Activated CD8-positive, alpha-beta memory T cell treated with anti-CD3 and anti-CD28 coated beads, Interleukin-2, amount 50 U/mL, for 1 hour (primary cell): ENCODE measurements at regions not wholly inside any gene's neighbourhood (a gene's known extent, or its start where the extent isn't known, plus 50 kb on each side); places are given as distances from the start of the nearest gene placed in this dataset.

Source experiments
- DNase-seq: peaks from one replicate; pipeline ENCODE4 v3.0.0-alpha.2; 2020; ENCODE audit errors: extremely low read depth

DNA sequence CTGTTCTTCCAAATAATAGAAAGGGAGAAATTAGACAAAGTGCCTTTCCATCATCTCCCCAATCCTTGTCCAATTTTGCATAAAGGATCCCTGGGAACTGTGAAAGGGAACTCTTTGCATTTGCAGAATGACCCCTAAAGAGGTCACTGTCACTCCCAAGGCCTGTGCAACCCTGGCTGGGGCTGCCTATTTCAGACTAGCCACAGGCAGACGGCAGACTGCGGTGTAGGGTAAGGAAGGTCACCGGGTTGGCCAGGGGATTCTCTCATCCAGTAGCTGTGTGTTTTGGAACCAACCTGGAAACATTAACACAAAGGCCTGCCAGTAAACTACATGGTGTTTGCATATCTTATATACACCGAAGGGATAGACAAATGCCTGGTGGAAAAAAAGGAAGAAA lies 818.7 kb downstream of the BCL11A start:
- DNase-seq: no peak

DNA sequence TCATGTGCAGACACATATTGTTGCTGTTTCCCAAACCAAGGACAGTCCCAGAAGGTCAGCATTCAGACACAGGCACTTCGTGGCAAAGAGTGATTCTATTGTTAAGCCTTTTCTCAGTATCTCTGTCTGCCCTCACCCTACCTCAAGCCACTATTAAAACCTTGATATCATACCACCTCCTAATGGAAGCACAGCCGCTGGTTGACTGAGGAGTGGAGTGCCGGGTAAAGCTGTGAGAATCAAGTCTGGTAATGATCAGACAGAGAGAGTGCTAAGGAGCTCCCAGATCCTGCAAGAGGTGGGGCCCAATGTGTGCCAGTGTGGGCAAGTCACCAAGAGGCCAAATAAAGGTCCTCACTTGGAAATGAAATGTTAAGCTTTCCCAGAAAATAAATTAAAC lies 819.5 kb downstream of the BCL11A start:
- DNase-seq: no peak

GRCh38 chr2:59733567-59733930 lies 819.9 kb downstream of the BCL11A start:
- DNase-seq: no peak

- DNase-seq: no peak
These were observed 820.4 kb downstream of the BCL11A start for GRCh38 chr2:59732871-59733566.

- DNase-seq: no peak
These were observed 826.3 kb downstream of the BCL11A start for GRCh38 chr2:59727121-59727590.

DNA sequence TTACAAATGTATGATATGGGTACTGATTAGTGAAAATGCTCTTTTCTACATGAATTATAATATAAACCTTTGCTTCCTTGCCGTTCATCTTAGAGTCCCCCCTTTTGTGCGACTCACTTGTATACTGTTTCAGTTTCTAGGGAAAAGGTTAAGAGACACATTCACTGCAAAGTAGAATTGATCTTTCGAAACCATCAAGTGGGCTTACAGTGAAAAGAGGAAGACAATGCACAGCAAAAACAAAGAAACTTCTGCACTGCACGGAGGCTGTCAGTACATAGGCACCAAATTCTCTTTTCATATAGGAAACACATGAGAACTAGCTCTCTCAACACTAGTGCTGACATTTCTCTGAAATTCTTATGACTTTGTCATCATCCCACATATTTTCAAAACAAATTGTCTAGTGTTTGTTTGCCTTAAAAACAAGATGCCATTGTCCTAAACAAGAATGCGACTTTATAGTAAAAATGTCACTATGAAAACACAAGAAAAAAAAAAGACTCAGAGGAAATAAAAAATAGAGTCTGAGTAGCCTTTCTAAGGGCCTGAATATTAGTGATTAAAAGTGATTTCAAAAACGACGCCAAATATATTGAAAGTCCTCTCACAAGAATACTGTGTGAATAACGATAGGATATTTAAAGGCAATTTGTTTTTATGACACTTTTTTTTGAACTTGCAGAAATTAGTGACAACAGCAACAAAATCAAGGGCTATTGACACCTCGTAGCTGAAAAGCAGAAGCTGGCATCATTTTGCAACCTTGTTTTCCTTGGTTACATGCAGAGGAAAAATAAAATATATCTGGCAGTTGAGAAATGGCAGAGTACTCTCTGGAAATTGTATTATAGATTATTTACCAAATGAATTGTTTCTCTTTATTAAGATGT lies 827.0 kb downstream of the BCL11A start:
- no peak for DNase-seq

- no peak for DNase-seq
These were observed 828.7 kb downstream of the BCL11A start for GRCh38 chr2:59724746-59725145.

DNA sequence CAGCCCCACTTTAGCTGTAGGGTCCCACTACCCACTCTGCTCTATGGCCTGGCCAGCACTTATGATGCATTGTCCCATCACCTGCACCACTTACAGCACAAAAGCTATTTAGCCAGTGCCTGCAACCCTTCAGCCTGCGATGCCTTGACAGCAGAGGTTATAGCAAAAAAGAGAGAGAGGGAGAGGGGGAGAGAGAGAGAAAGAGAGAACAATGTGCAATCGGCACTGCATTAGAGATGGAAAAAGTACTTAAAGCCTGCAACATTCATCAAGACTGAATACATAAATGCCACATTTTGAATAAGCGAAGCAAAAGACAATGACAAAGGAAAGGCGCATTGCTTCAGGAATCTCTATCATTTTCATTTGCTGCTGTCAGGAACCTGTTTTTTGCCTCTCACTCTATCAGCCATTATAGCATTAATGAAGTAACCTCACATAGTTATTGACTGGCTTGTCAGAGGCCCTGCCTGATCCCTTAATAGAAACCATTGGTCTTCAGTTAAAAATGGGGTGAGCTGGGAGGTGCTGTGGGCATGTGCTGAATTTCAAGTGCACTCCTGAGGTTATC lies 833.1 kb downstream of the BCL11A start:
- no peak for DNase-seq

DNA sequence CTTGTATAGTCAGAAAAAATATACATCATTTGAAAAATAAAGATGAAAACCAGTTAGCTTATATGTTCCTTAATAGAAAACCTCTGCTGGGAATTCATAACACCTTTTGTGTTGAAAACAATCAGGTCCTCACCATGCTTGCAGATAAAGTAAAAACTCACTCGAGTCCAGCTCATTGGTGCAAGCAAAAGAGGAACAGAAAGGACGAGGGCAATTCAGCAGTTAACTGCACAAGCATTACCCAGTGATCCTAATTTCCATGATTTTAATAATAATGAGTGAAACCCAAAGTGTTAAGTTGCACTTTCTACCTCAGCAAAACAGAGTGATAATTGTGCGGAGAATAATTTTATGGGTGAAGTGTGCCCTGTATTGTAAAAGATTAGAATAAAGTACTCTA lies 839.9 kb downstream of the BCL11A start:
- no peak for DNase-seq

DNA sequence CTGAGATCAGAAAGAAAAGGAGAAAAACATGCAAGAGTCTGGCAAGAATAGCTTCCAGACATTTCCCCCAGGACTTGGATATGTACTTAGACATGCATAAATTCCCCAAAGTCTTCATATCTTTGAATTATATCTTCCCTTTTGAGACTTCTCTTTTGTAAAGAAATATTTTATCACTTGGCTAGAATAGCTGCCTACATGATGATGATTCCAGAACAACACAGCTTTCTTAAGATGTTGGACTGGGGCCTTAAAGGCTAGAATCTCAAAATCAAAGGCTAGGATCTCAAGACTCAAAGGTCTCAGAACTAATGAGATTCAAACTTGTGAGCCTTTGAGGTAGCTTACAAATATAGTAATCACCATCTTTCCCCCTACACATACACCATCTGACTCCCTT lies 842.3 kb downstream of the BCL11A start:
- no peak for DNase-seq

DNA sequence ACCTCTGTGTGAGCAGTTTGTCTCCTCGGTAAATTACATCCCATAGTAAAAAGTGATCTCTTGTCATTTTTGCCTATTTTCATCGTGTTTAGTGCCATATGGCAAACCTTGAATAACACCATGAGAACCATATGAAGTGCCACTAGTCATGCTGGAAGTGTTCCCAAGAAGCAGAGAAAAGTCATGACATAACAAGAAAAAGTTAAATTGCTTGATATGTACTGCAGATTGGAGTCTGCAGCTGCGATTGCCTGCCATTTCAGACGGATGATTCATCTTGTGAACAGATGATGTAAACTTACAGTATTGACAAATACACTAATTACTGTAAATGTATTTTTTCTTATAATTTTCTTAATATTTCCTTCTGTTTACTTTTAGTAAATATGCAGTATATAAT lies 846.7 kb downstream of the BCL11A start:
- DNase-seq: no peak

- DNase-seq: no peak
These were observed 849.7 kb downstream of the BCL11A start for GRCh38 chr2:59703796-59704195.

GRCh38 chr2:59702026-59702425 lies 851.4 kb downstream of the BCL11A start:
- DNase-seq: no peak

- no peak for DNase-seq
These were observed 852.0 kb downstream of the BCL11A start for GRCh38 chr2:59701271-59701994.

- DNase-seq: no peak
These were observed 859.3 kb downstream of the BCL11A start for GRCh38 chr2:59694176-59694575.

DNA sequence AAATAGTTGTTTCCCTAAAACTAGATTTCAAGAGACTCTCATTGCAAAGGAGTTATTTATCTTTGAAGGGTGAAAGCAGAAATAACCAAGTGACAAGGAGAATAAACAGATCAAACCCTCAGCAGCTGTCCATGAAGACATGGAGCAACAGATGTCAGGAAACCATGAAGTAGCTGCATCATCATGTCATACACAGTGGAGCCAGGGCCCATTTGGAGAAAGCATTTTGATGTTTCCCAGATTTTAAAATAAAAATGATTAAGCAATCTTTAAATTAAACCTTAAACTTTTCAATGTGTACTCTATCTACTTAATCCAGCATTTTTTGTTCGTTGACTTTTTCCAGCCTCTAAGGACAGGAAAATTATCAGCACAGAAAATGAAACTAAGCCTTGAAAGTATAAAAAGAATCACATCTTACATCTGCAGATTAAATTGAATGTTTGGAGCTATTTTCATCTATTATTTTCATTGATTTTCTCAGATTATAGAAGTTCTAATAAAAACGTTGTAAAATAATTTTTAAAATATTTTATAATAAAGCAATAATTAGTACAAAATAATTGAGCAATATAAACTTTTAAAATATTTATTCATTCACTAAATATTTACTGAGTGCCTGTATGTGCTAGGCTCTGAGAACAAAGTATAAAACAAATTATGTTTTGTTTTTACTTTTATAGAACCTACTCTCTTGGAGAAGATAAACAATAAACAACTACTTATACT lies 860.1 kb downstream of the BCL11A start:
- no peak for DNase-seq

DNA sequence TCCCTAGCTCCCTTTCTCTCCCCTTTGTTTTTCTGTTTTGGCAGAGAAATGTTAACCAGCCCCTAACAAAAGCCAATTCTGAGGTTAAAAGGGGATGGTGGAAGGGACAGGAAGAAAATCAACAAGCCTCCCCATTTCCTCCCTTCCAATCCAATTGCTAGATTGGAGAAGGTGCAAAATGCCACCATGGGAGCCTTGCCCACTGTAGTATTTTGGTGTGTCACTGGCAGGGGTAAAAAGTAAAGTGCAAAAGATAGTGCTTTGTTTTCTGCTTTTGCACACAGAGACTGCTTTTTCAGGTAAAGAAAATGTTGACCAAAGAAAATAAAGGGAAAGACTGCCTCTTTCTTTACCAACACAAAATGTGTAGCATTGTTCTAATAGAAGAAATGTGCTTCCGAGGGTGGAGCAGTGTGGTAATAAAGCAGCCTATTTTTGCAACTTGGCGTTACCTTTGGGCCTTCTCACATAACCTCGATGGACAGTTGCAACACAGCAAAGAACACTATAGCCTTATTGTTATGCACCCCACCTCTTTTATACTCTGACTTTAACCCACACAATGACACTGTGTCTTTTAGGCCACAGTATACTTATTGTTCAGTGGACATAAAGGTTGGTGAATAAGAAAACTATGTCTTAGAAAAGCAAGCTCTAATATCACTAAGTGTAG lies 861.8 kb downstream of the BCL11A start:
- DNase-seq: no peak

GRCh38 chr2:59690849-59691248 lies 862.6 kb downstream of the BCL11A start:
- DNase-seq: no peak

DNA sequence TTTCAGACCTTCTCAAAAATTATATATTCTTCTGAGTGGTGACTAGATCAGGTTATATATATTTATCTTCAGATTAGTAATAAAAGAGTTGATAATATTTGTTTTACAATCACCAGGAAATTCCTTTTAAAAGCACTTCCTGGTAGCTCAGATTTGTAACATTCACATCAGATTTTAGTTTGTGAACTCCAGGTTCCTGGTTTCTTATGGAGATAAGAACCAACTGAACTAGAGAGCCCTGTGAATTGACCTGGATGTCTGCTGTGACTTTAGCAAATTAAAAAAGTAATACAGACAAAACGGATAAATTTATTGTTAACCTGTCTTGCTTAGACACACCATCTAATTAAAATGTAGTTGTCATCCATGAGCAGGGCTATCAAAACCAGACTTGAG lies 868.7 kb downstream of the BCL11A start:
- DNase-seq: no peak

DNA sequence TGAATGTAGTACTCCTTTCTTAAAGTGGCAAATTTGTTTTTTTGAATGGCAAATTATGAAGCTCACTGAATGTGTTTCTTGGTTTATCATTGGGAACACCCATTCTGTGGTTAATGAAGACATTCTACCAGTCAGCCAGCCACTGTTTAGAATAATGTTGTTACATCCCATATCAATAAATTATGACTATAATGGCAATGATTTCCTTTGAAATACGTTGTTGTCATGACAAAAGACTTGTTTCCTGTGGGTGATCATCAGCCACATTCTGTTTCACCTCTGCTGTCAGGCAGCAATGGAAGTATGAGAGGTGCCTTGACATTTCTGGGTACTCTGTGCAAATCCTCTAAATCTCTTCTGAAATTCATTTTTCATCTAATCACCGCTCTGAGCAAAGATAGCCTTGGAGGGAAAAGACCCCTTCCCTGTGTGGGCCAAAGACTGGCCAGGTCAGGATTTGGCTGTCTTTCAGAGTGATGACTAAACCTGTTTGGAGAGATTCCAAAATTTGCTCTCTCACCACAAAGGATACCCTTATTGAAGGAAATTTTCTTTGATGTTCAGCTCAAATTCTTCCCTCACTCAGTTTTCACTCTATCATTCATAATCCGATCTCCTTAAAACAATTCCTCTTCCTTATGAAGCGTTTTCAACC lies 869.2 kb downstream of the BCL11A start:
- no peak for DNase-seq
